Muscle of leg (tissue), 3 donors: ENCODE measurements at regions not wholly inside any gene's neighbourhood (a gene's known extent, or its start where the extent isn't known, plus 50 kb on each side); places are given as distances from the start of the nearest gene placed in this dataset.
"Not testable (repeated sequence)": the region's sequence is repeated elsewhere in the genome, so short reads cannot be mapped to it uniquely, and the experiment has no call there.

Experiments used
- DNase-seq: peaks from one replicate; pipeline ENCODE4 v3.0.0; 2013
- H3K27ac ChIP-seq: one replicate; pipeline ENCODE4 v1.5.1; 2013; ENCODE audit warnings: mild to moderate bottlenecking, low read length, control low read depth
- H3K27me3 ChIP-seq: one replicate; pipeline ENCODE4 v1.6.1; 2013; ENCODE audit warnings: low read length; ENCODE audit not compliant: control insufficient read depth, insufficient read depth
- H3K36me3 ChIP-seq: one replicate; pipeline ENCODE4 v1.6.1; 2013; ENCODE audit warnings: low read length; ENCODE audit not compliant: control insufficient read depth, insufficient read depth
- H3K4me1 ChIP-seq: one replicate; pipeline ENCODE4 v1.6.1; 2013; ENCODE audit warnings: low read length; ENCODE audit not compliant: control insufficient read depth, insufficient read depth
- H3K4me3 ChIP-seq: one replicate; pipeline ENCODE4 v1.5.1; 2013; ENCODE audit warnings: low read length, control low read depth
- H3K9me3 ChIP-seq: replicated peaks from 2 replicates; pipeline ENCODE4 v1.6.1; 2013; ENCODE audit warnings: low read depth, low read length; ENCODE audit not compliant: control insufficient read depth
- WGBS: methylation state at CpG from one replicate; pipeline ENCODE4 v1.1.5; 2013; ENCODE audit warnings: missing lambda C conversion rate; ENCODE audit not compliant: insufficient coverage; 5-methylcytosine and 5-hydroxymethylcytosine counted together

DNA sequence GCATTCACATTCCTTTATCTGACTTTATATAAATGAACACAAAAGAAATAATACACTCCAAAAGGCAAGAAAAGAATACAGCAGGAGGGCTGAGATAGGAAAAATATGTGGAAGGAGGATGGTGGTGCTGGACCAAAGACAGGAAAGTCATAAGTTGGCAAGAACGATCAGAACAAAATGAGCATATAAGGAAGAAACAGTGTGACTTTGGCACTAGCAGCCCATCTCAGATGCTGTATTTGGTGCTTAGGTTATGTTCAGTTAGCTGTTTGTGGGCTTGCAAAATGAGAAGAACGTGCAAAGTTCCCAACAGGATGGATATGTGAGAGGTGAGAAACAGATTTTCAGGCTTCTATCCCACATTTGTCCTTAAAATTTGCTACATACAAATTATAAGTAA is 719.8 kb upstream of the ADGRL4 start:
- Histone ChIP-seq H3K4me3 (no peak overlapping the region), H3K9me3 (no peaks in the 10 kb centered on the region), H3K27ac (no peak overlapping the region), H3K27me3 (no peaks in the 10 kb centered on the region), H3K36me3 (no peaks in the 10 kb centered on the region), H3K4me1 (peaks cover 3% of the 10 kb centered on the region)
- WGBS: 18% methylated on average over 1 of the region's 2 CpGs
- DNase-seq: peak; percentile 51

DNA sequence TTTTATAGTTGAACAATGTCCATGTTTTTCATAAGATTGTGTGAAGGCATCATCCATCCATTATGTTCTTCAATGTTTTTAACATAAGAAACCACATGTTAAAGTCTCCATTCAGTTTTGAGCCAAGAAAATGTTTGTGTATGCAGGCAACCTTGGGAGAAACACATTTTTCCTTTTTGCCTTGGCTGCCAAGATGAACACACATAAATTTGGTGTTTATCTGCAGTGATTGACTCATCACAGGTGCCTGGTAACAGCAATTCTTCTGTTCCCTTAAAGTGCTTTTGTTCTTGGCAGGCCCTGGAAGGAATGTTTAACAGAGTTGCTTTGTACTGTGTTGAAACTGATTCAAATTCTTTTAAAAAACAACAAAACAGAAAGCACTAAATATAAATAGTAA is 709.9 kb upstream of the ADGRL4 start:
- no peaks in the 10 kb centered on the region for H3K4me1 ChIP-seq
- peak; percentile 71 for DNase-seq
- no peak overlapping the region for H3K27ac ChIP-seq
- no peak overlapping the region for H3K4me3 ChIP-seq
- no peaks in the 10 kb centered on the region for H3K36me3 ChIP-seq
- peaks cover 5% of the 10 kb centered on the region for H3K9me3 ChIP-seq
- H3K27me3 ChIP-seq: no peaks in the 10 kb centered on the region

DNA sequence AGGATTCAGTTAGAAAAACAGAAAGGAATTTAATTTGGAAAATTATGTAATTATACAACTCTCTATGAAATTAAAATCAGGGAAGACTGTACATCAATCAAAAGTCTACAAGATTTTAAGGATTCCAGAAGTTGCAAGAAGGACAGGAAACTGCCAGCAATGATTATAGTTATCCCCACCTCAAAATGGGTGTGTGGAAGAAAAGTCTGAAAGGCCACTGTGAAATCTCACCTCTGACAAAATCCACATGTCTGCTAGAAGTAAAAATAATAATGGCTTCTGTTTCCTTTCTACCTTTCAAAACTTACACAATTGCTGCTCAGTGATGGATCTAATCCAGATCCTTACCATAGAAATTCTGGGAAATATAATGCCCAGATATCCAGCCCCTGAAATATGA is 708.1 kb upstream of the ADGRL4 start:
- Histone ChIP-seq H3K4me3 (no peak overlapping the region), H3K27me3 (no peaks in the 10 kb centered on the region), H3K4me1 (no peaks in the 10 kb centered on the region), H3K9me3 (peaks cover 5% of the 10 kb centered on the region), H3K27ac (no peak overlapping the region), H3K36me3 (no peaks in the 10 kb centered on the region)
- no peak for DNase-seq

DNA sequence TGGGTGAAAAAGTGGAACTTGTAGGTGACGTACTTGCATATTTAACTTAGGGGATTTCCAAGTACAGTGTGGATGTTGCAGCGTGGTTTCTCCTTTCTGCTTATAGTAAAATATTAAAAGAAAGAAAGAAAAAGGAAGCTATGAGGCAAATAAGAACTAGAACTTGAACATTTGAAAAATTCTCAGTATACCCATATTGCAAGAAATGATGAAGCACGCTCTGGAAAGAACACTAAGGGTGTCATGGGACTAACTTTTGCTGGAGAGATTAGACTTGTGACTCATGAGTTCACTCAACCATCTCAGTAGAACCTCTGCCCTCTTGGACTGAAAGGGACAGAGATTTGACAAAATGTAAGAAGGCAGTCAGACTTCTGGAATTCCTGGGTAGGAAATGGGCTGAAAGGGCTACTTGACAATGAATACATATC is 704.5 kb upstream of the ADGRL4 start:
- H3K27me3 ChIP-seq: no peaks in the 10 kb centered on the region
- WGBS: no CpG with 5 or more reads among the region's 3 CpGs
- H3K4me3 ChIP-seq: no peak overlapping the region
- no peak overlapping the region for H3K27ac ChIP-seq
- no peaks in the 10 kb centered on the region for H3K36me3 ChIP-seq
- DNase-seq: no peak
- no peaks in the 10 kb centered on the region for H3K4me1 ChIP-seq
- H3K9me3 ChIP-seq: no peaks in the 10 kb centered on the region

DNA sequence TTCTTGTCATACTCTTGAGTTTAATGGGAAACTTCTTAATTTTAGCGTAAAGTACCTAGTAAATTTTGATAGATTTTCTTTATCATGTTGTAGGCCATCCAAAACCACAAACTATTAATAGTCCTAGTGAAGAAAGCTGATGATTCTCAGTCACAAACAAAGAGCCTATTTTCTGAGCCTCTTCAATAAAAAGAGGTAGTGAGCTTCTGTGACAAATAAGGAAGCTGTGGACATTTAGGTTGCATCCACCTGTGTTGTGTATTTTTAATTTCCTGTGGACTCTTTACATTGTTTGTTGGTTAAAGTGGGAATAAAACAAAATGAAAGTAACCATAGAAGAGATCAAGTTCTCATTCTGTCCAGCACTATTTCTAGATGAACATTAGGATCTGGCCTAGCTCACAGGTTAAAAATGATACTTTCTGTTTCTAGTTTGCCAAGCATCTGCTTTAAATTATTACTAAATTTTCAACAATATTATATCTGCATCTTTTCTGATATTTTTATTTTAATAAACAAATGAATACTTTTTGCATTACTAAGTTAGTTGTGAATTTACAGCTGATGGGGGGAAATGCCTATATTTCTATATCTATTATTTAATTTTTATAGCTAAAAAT is 702.2 kb upstream of the ADGRL4 start:
- DNase-seq: peak; percentile 64
- Histone ChIP-seq H3K27ac (no peak overlapping the region), H3K4me3 (no peak overlapping the region), H3K27me3 (no peaks in the 10 kb centered on the region), H3K4me1 (no peaks in the 10 kb centered on the region), H3K36me3 (no peaks in the 10 kb centered on the region), H3K9me3 (no peaks in the 10 kb centered on the region)
- WGBS: no CpG with 5 or more reads among the region's 1 CpG

DNA sequence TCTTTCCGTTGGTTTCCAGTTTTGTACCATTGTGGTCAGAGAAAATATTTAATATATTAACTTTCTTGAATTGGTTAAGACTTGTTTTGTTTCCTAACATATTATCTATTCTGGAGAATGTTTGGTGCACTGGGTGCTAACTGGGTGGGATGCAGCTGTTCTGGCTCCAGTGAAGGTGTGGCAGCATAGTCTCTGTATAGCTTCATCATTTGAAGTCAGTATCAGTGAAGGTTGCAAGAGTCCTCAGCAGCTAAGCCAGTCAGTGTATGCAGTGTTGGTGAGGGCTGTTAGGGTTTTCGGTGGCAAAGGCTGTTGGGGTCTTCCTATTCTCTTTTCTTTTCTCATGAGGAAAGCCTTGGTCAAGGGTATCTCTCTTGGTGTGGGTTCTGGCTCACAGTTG is 698.7 kb upstream of the ADGRL4 start:
- no CpG with 5 or more reads among the region's 2 CpGs for WGBS

DNA sequence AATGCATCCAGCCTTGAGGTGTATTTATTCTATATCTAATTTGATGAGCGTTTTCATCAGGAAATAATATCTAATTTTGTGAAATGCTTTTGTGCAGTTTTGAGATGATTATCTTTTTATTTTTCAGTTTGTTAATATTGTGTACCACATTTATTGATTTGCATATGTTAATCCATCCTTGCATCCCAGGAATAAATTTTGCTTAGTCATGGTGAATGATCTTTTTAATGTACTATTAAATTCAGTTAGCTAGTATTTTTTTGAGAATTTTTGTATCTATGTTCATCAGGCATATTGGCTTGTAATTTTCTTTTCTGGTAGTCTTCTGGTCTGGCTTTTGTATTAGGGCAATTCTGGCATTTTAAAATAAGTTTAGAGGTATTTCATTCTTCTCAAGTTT is 697.5 kb upstream of the ADGRL4 start:
- Histone ChIP-seq H3K36me3 (no peaks in the 10 kb centered on the region), H3K4me3 (no peak overlapping the region), H3K4me1 (no peaks in the 10 kb centered on the region), H3K9me3 (no peaks in the 10 kb centered on the region), H3K27me3 (no peaks in the 10 kb centered on the region), H3K27ac (no peak overlapping the region)
- no peak for DNase-seq
- WGBS: no CpG with 5 or more reads among the region's 1 CpG

More for the DNA sequence above, 698.7 kb upstream of the ADGRL4 start:
- DNase-seq: no peak
- no peak overlapping the region for H3K27ac ChIP-seq
- H3K36me3 ChIP-seq: no peaks in the 10 kb centered on the region
- no peak overlapping the region for H3K4me3 ChIP-seq
- H3K4me1 ChIP-seq: no peaks in the 10 kb centered on the region
- no peaks in the 10 kb centered on the region for H3K27me3 ChIP-seq
- no peaks in the 10 kb centered on the region for H3K9me3 ChIP-seq

DNA sequence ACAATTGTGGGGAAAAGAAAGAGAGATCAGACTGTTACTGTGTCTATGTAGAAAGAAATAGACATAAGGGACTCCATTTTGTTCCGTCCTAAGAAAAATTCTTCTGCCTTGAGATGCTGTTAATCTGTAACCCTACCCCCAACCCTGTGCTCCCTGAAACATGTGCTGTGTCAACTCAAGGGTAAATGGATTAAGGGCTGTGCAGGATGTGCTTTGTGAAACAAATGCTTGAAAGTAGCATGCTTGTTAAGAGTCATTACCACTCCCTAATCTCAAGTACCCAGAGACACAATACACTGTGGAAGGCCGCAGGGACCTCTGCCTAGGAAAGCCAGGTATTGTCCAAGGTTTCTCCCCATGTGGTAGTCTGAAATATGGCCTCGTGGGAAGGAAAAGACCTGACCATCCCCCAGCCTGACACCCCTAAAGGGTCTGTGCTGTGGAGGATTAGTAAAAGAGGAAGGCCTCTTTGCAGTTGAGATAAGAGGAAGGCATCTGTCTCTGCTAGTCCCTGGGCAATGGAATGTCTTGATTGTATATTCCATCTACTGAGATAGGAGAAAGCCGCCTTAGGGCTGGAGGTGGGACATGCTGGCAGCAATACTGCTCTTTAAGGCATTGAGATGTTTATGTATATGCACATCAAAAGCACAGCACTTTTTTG is 695.9 kb upstream of the ADGRL4 start:
- not testable (repeated sequence) for DNase-seq, H3K4me1 ChIP-seq, H3K9me3 ChIP-seq, H3K27me3 ChIP-seq, H3K36me3 ChIP-seq, H3K4me3 ChIP-seq, H3K27ac ChIP-seq
- WGBS: no CpG with 5 or more reads among the region's 4 CpGs

DNA sequence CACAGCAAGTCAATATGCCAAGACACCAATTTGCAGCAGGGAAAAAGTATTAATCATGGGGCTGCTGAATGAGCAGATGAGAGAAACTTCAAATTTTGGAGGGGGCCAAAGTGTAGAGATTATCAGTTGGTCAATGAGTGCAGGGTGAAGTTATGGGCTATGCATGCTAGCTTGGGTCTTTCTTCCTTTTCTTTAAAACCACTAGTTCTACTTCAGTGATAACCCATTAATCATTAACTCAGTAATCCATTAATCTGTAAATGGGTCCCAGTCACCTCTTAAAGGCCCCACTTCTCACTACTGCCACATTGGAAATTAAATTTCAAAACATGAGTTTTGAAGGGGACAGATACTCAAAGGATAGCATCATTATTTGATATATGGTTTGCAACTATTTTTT is 688.6 kb upstream of the ADGRL4 start:
- H3K27me3 ChIP-seq: no peaks in the 10 kb centered on the region
- no peak overlapping the region for H3K27ac ChIP-seq
- no peak for DNase-seq
- no peak overlapping the region for H3K4me3 ChIP-seq
- peaks cover 4% of the 10 kb centered on the region for H3K4me1 ChIP-seq
- no peaks in the 10 kb centered on the region for H3K9me3 ChIP-seq
- H3K36me3 ChIP-seq: no peaks in the 10 kb centered on the region

DNA sequence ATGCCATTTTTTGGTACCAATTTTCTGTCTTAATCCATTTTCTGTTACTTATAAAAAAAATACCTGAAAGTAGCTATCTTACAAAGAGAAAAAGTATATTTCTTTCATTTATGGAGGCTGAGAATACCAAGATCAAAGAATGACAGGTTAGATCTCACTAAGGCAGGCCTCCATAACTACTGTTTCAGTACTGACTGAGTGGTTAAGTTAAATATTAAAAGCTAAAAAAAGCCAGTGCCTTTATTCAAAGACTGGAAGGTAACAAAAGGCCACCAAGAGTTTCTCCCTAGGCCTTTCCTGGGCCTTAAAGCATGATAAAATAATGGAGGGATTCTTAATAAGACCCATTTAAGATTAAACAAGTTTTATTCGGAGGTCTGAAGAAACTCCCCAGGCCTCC is 687.7 kb upstream of the ADGRL4 start:
- no peak overlapping the region for H3K4me3 ChIP-seq
- WGBS: no CpG with 5 or more reads among the region's 1 CpG
- H3K9me3 ChIP-seq: no peaks in the 10 kb centered on the region
- no peak overlapping the region for H3K27ac ChIP-seq
- peaks cover 4% of the 10 kb centered on the region for H3K4me1 ChIP-seq
- no peak for DNase-seq
- H3K36me3 ChIP-seq: no peaks in the 10 kb centered on the region
- no peaks in the 10 kb centered on the region for H3K27me3 ChIP-seq
